MG63 (cell line): ENCODE measurements at regions not wholly inside any gene's neighbourhood (a gene's known extent, or its start where the extent isn't known, plus 50 kb on each side); places are given as distances from the start of the nearest gene placed in this dataset.
"Not testable (repeated sequence)": the region's sequence is repeated elsewhere in the genome, so short reads cannot be mapped to it uniquely, and the experiment has no call there.

Experiments used
- DNase-seq: peaks from one replicate; pipeline ENCODE4 v3.0.0-alpha.2; 2020
- H3K27me3 ChIP-seq: fragments of 250-450 bp; sonication (Bioruptor Pico); 2 replicates; pipeline ENCODE4 v1.5.1; 2020; ENCODE audit warnings: mild to moderate bottlenecking, moderate library complexity
- H3K36me3 ChIP-seq: fragments of 250-450 bp; sonication (Bioruptor Pico); 2 replicates; pipeline ENCODE4 v1.5.1; 2020; ENCODE audit warnings: mild to moderate bottlenecking, moderate library complexity
- H3K4me3 ChIP-seq: fragments of 250-450 bp; sonication (Bioruptor Pico); 2 replicates; pipeline ENCODE4 v1.5.1; 2020; ENCODE audit warnings: mild to moderate bottlenecking, moderate library complexity
- H3K9me3 ChIP-seq: fragments of 250-450 bp; sonication (Bioruptor Pico); 2 replicates; pipeline ENCODE4 v1.5.1; 2020; ENCODE audit warnings: mild to moderate bottlenecking, moderate library complexity

- Histone ChIP-seq H3K36me3 (no peaks in the 10 kb centered on the region), H3K9me3 (no peaks in the 10 kb centered on the region), H3K4me3 (no peak overlapping the region), H3K27me3 (no peaks in the 10 kb centered on the region)
- no peak for DNase-seq
Observed at GRCh38 chr14:57029620-57030253, 219.5 kb upstream of the OTX2 start.

- no peaks in the 10 kb centered on the region for H3K9me3 ChIP-seq
- H3K27me3 ChIP-seq, result no peaks in the 10 kb centered on the region
- DNase-seq, result no peak
- H3K36me3 ChIP-seq, result no peaks in the 10 kb centered on the region
- no peak overlapping the region for H3K4me3 ChIP-seq
Observed at GRCh38 chr14:57025456-57025855, 215.2 kb upstream of the OTX2 start.

- Histone ChIP-seq H3K9me3 (no peaks in the 10 kb centered on the region), H3K27me3 (no peaks in the 10 kb centered on the region), H3K36me3 (no peaks in the 10 kb centered on the region), H3K4me3 (no peak overlapping the region)
- no peak for DNase-seq
Observed at GRCh38 chr14:57022608-57023007, 212.3 kb upstream of the OTX2 start.

- no peak for DNase-seq
- no peaks in the 10 kb centered on the region for H3K36me3 ChIP-seq
- no peak overlapping the region for H3K4me3 ChIP-seq
- H3K27me3 ChIP-seq, result no peaks in the 10 kb centered on the region
- H3K9me3 ChIP-seq, result no peaks in the 10 kb centered on the region
Observed at GRCh38 chr14:57018065-57018464, 207.8 kb upstream of the OTX2 start.

DNA sequence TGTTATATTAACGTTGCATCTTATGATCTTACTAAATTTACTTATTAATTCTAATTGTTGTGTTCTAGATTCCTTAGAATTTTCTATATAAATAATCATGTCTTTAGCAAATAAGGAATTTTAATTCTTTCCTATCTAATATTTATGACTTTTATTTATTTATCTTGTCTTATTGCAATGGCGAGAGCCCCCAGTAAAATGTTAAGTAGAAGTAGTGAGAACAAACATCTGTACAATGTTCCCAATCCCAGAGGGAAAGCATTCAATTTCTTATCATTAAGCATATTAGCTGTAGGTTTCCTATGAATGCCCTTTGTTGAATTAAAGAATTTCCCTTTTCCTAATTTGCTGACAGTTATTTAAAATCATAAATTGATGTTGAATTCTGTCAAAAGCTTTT lies 203.7 kb upstream of the OTX2 start:
- Histone ChIP-seq H3K36me3 (no peaks in the 10 kb centered on the region), H3K4me3 (no peak overlapping the region), H3K9me3 (no peaks in the 10 kb centered on the region), H3K27me3 (no peaks in the 10 kb centered on the region)
- DNase-seq, result no peak

GRCh38 chr14:57009585-57010515 lies 199.6 kb upstream of the OTX2 start:
- H3K27me3 ChIP-seq, result no peaks in the 10 kb centered on the region
- no peaks in the 10 kb centered on the region for H3K36me3 ChIP-seq
- no peak overlapping the region for H3K4me3 ChIP-seq
- H3K9me3 ChIP-seq, result no peaks in the 10 kb centered on the region
- no peak for DNase-seq

DNA sequence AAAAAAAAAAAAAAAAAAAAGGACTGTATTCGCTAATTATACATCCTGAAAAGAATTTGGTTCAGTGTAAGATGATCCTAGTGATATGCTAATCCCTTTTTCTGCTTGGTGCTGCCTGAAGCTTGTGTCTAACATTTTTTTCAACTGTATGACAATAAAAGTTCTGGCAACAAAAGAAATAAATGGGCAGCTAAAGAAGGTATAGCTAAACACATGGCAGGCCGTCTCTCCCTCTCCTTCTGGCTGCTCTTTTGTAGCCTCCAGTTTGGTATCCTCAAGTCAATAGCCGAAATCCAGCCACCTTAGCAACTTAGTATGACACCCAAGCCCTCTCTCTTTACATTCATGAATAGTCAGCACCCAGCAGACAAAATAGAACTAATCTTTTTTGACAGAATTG lies 198.3 kb upstream of the OTX2 start:
- DNase-seq, result no peak
- no peaks in the 10 kb centered on the region for H3K9me3 ChIP-seq
- H3K36me3 ChIP-seq, result no peaks in the 10 kb centered on the region
- no peaks in the 10 kb centered on the region for H3K27me3 ChIP-seq
- no peak overlapping the region for H3K4me3 ChIP-seq

DNA sequence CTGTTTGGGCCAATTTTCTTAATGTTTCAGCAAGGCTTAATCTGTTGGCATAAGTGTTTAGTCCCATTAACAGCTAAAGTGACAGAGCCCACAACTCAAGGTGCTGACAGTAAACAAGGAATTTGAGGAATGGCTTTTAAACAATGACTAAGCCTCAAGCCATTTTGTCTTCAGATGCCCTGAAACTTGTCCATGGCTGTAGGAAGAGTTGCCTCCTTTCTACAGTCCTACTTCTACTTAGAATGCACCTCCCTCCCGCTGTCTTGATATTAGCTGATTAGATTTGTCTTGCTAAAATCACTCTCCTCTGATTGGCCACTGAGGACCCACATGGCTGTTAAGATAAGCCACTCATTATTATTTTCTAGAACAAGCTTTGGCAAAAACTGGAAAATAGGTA lies 188.4 kb upstream of the OTX2 start:
- H3K36me3 ChIP-seq, result no peaks in the 10 kb centered on the region
- no peaks in the 10 kb centered on the region for H3K9me3 ChIP-seq
- no peak for DNase-seq
- H3K4me3 ChIP-seq, result no peak overlapping the region
- H3K27me3 ChIP-seq, result no peaks in the 10 kb centered on the region

DNA sequence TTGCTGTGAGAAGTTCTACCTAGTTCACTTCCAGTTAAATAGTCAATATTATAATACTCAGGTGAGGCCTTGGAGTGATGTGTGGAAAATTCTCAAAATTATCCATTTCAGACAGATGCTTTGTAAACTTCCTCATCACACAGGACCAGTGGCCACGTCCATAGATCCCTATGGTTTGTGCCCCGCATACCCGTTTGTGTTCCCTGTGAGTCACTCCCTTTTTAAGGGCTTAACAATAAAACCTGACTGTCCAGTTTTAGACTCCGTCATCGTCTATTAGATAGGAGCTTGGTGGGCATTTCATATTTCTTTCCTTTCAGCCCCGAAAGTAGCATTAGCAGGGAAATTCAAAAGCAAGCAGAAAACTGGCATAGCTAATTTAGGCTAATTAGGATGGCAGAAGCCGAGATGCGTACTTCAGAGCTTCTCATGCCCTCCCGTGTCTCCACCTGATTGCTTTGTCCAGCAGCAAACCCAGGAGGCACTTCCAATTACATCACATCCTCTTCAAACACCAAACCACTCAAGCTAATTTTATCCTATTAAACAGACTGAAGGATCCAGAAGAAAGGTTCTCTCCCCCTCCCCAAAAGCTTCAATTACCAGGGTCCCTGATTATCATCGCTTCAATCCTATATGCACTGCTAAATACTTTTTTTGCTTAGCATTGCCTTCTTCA lies 186.6 kb upstream of the OTX2 start:
- H3K4me3 ChIP-seq, result no peak overlapping the region
- no peaks in the 10 kb centered on the region for H3K27me3 ChIP-seq
- H3K9me3 ChIP-seq, result no peaks in the 10 kb centered on the region
- DNase-seq, result no peak
- H3K36me3 ChIP-seq, result no peaks in the 10 kb centered on the region

DNA sequence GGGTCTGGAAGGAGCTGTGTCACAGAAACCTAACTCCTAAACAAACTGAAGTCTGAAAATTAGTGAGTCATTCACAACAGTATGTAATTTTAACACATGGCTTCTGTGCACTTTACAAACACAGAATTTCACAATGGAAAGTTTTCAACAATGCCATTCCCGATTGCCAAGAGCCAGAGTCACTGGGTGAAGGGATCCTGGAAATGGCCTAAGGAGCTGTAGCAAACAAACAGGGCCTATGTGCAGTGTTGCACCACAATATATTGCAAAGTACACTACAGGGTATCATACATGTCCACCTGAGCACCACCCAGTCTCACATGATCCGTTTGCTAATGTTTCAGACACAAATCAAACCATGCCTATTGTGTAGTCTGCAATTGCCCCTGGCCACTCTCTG lies 184.7 kb upstream of the OTX2 start:
- DNase-seq, result no peak

DNA sequence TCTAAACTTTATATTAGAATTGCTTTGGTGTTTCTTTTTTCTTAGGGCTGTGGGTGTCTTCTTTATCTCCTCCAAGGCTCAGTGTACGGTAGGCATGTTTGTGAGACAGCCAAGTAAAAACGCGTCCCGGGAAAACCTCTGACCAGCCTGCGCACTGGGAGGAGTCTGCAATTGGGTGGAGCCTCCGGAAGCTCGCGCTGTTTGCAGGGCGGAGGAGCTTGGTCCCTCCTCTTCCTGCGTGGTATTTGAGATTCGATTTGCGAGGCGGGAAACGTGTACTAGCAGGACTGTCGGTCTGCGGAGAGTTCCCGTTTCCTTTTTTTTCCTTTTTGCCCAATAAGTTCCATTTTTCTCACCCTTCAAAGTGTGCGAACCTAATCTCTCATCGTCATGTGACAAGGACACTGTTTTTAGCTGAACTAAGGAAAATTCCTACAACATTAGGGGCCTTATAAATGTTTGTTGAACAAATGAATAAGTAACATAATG lies 182.1 kb upstream of the OTX2 start:
- H3K4me3 ChIP-seq, result peak overlapping the region; percentile 44

More for the DNA sequence above, 184.7 kb upstream of the OTX2 start:
- Histone ChIP-seq H3K4me3 (no peak overlapping the region), H3K36me3 (no peaks in the 10 kb centered on the region), H3K9me3 (no peaks in the 10 kb centered on the region), H3K27me3 (no peaks in the 10 kb centered on the region)

DNA sequence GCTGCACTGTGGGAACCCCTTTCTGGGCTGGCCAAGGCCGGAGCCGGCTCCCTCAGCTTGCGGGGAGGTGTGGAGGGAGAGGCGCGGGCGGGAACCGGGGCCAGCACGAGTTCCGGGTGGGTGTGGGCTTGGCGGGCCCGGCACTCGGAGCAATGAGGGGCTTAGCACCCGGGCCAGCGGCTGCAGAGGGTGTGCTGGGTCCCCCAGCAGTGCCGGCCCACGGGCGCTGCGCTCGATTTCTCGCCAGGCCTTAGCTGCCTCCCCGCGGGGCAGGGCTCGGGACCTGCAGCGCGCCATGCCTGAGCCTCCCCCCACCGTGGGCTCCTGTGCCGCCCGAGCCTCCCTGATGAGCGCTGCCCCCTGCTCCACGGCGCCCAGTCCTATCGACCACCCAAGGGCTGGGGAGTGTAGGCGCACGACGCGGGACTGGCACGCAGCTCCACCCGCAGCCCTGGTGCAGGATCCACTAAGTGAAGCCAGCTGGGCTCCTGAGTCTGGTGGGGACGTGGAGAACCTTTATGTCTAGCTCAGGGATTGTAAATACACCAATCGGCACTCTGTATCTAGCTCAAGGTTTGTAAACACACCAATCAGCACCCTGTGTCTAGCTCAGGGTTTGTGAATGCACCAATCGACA lies 180.8 kb upstream of the OTX2 start:
- not testable (repeated sequence) for H3K36me3 ChIP-seq, H3K4me3 ChIP-seq, DNase-seq, H3K27me3 ChIP-seq, H3K9me3 ChIP-seq

More for the DNA sequence above, 182.1 kb upstream of the OTX2 start:
- peak; percentile 69 for DNase-seq
- Histone ChIP-seq H3K27me3 (no peaks in the 10 kb centered on the region), H3K9me3 (no peaks in the 10 kb centered on the region), H3K36me3 (no peaks in the 10 kb centered on the region)

DNA sequence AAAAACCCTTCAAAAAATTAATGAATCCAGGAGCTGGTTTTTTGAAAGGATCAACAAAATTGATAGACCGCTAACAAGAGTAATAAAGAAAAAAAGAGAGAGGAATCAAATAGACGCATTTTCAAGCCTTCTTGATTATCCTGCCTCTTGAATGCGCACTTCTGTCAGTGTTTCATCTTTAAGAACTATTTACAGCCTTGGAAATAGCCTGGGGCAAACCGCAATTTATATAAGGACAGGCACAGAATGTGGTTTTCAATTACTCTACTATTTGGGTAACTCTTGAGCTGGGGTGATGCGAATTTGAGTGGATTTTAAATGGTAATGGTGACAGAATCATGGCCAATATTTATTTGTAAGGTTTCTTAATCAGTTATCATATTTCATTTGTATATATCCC lies 179.1 kb upstream of the OTX2 start:
- DNase-seq, result no peak

DNA sequence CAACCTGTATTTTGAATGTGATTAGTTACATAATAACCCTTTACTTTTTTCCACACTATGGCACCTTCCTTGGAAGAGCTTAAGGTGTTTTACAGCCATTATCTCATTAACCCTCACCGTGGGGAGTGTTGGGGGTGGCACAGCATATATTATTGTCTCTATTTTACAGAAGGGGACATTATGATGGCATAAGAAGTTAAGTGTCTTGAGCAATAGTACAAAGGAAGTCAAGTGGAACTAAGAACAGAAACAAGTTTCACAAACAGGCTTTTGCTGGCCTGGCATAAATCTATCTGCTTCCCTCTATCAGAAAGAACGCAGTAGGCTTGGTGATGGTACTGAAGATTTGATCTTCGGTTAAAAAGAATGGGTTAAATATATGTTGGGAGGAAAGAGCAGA lies 169.7 kb upstream of the OTX2 start:
- Histone ChIP-seq H3K27me3 (no peaks in the 10 kb centered on the region), H3K4me3 (no peak overlapping the region), H3K36me3 (no peaks in the 10 kb centered on the region), H3K9me3 (no peaks in the 10 kb centered on the region)
- no peak for DNase-seq

More for the DNA sequence above, 179.1 kb upstream of the OTX2 start:
- Histone ChIP-seq H3K27me3 (no peaks in the 10 kb centered on the region), H3K9me3 (no peaks in the 10 kb centered on the region), H3K4me3 (no peak overlapping the region), H3K36me3 (no peaks in the 10 kb centered on the region)

- Histone ChIP-seq H3K9me3 (no peaks in the 10 kb centered on the region), H3K36me3 (no peaks in the 10 kb centered on the region), H3K4me3 (no peak overlapping the region), H3K27me3 (no peaks in the 10 kb centered on the region)
- DNase-seq, result no peak
Observed at GRCh38 chr14:56976211-56976610, 165.9 kb upstream of the OTX2 start.

DNA sequence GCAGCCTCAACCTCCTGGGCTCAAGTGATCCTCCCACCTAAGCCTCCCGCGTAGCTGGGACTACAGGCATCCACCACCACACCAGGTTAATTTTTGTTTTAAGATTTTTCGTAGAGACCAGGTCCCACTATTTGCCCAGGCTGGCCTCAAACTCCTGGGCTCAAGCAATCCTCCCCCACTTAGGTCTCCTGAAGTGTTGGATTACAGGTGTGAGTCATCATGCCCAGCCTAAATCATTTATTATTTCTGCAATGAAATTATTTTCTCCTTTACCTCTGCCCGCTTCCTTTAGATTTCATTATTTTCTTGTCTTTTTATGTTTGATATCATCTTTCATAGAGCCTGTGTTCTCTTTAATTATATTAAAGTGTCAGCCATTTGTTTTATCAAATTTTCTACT lies 165.2 kb upstream of the OTX2 start:
- no peak for DNase-seq
- Histone ChIP-seq H3K36me3 (no peaks in the 10 kb centered on the region), H3K27me3 (no peaks in the 10 kb centered on the region), H3K9me3 (no peaks in the 10 kb centered on the region), H3K4me3 (no peak overlapping the region)

GRCh38 chr14:56972948-56973347 lies 162.7 kb upstream of the OTX2 start:
- no peak for DNase-seq
- H3K27me3 ChIP-seq, result no peaks in the 10 kb centered on the region
- no peaks in the 10 kb centered on the region for H3K36me3 ChIP-seq
- H3K4me3 ChIP-seq, result no peak overlapping the region
- H3K9me3 ChIP-seq, result no peaks in the 10 kb centered on the region
